WTC11 (cell line): ENCODE measurements at regions not wholly inside any gene's neighbourhood (a gene's known extent, or its start where the extent isn't known, plus 50 kb on each side); places are given as distances from the start of the nearest gene placed in this dataset.

Source experiments
- ATAC-seq: fragments of 200-7000 bp; cut with Tn5 transposase; 2 replicates; pipeline ENCODE4 v1.10.0; 2021; ENCODE audit warnings: mild to moderate bottlenecking, moderate library complexity
- CTCF ChIA-PET: fragments of 300-600 bp; sonication (Branson Sonifier 250); formaldehyde crosslinking; loops from one replicate; lab custom pipeline; 2021; ENCODE audit warnings: antibody characterized with exemption; lab: Charles Lee
- POLR2A ChIA-PET: fragments of 350-600 bp; sonication (Branson Sonifier 250); formaldehyde crosslinking; loops from one replicate; lab custom pipeline; 2021; ENCODE audit warnings: antibody characterized with exemption; lab: Charles Lee
- DNase-seq: peaks from one replicate; pipeline ENCODE4 v3.0.0; 2021; ENCODE audit warnings: low spot score
- H3K27ac Mint-ChIP-seq: 2 replicates; pipeline ENCODE4 v1.8.0; 2021; ENCODE audit warnings: mixed read lengths
- H3K27me3 Mint-ChIP-seq: 2 replicates; pipeline ENCODE4 v1.8.0; 2021; ENCODE audit warnings: low read depth, mild to moderate bottlenecking, moderate library complexity, mixed read lengths
- H3K36me3 Mint-ChIP-seq: 2 replicates; pipeline ENCODE4 v1.8.0; 2021; ENCODE audit warnings: mixed read lengths
- H3K4me1 Mint-ChIP-seq: 2 replicates; pipeline ENCODE4 v1.8.0; 2022; ENCODE audit warnings: mixed read lengths
- H3K4me3 Mint-ChIP-seq: 2 replicates; pipeline ENCODE4 v1.8.0; 2021; ENCODE audit warnings: mild to moderate bottlenecking, moderate library complexity, mixed read lengths
- H3K9me3 Mint-ChIP-seq: 2 replicates; pipeline ENCODE4 v1.8.0; 2021; ENCODE audit warnings: mixed read lengths
- CREB1 ChIP-seq: sonication (generic); formaldehyde crosslinking; IDR thresholded peaks from 2 replicates; pipeline ENCODE4 v1.8.0; 2023; ENCODE audit warnings: mild to moderate bottlenecking, missing genetic modification reagents
- ETV6 ChIP-seq: sonication (generic); formaldehyde crosslinking; IDR thresholded peaks from 2 replicates; pipeline ENCODE4 v1.8.1; 2022; ENCODE audit warnings: mild to moderate bottlenecking, missing genetic modification reagents
- IRF2 ChIP-seq: sonication (generic); formaldehyde crosslinking; IDR thresholded peaks from 2 replicates; pipeline ENCODE4 v1.8.0; 2022; ENCODE audit warnings: low read depth, missing genetic modification reagents, borderline replicate concordance
- KAT7 ChIP-seq: sonication (generic); formaldehyde crosslinking; IDR thresholded peaks from 2 replicates; pipeline ENCODE4 v1.8.1; 2023; ENCODE audit warnings: missing genetic modification reagents, mild to moderate bottlenecking, borderline replicate concordance
- MLX ChIP-seq: sonication (generic); formaldehyde crosslinking; IDR thresholded peaks from 2 replicates; pipeline ENCODE4 v1.8.1; 2023; ENCODE audit warnings: mild to moderate bottlenecking, missing genetic modification reagents, moderate library complexity
- MYBL2 ChIP-seq: sonication (generic); formaldehyde crosslinking; IDR thresholded peaks from 2 replicates; pipeline ENCODE4 v1.8.1; 2023; ENCODE audit warnings: mild to moderate bottlenecking, moderate library complexity, missing genetic modification reagents
- NFATC4 ChIP-seq: fragments of 250-450 bp; sonication (Bioruptor Pico); IDR thresholded peaks from 2 replicates; pipeline ENCODE4 v1.9.0; 2021; ENCODE audit warnings: mild to moderate bottlenecking
- NFE2L1 ChIP-seq: sonication (generic); formaldehyde crosslinking; IDR thresholded peaks from 2 replicates; pipeline ENCODE4 v1.8.1; 2023; ENCODE audit warnings: missing genetic modification reagents
- NFYB ChIP-seq: sonication (generic); formaldehyde crosslinking; conservative IDR thresholded peaks from 2 replicates; pipeline ENCODE4 v1.8.0; 2022; ENCODE audit warnings: low read depth, missing genetic modification reagents
- NR2C2 ChIP-seq: sonication (generic); formaldehyde crosslinking; IDR thresholded peaks from 2 replicates; pipeline ENCODE4 v1.8.0; 2022; ENCODE audit warnings: mild to moderate bottlenecking, missing genetic modification reagents
- NR3C1 ChIP-seq: sonication (generic); formaldehyde crosslinking; conservative IDR thresholded peaks from 2 replicates; pipeline ENCODE4 v1.8.1; 2023; ENCODE audit warnings: low read depth, mild to moderate bottlenecking, missing genetic modification reagents
- OVOL2 ChIP-seq: fragments of 250-450 bp; sonication (Bioruptor Pico); IDR thresholded peaks from 2 replicates; pipeline ENCODE4 v1.9.0; 2021; ENCODE audit warnings: mild to moderate bottlenecking, borderline replicate concordance
- PRRX2 ChIP-seq: fragments of 250-450 bp; sonication (Bioruptor Pico); IDR thresholded peaks from 2 replicates; pipeline ENCODE4 v1.8.0; 2021; ENCODE audit warnings: mild to moderate bottlenecking
- RORB ChIP-seq: fragments of 250-450 bp; sonication (Bioruptor Pico); IDR thresholded peaks from 2 replicates; pipeline ENCODE4 v1.9.0; 2021; ENCODE audit warnings: mild to moderate bottlenecking
- SMAD4 ChIP-seq: sonication (generic); formaldehyde crosslinking; IDR thresholded peaks from 2 replicates; pipeline ENCODE4 v1.8.0; 2022; ENCODE audit warnings: mild to moderate bottlenecking, missing genetic modification reagents
- SP1 ChIP-seq: sonication (generic); formaldehyde crosslinking; conservative IDR thresholded peaks from 2 replicates; pipeline ENCODE4 v1.8.1; 2022; ENCODE audit warnings: missing genetic modification reagents
- TP53 ChIP-seq: sonication (generic); formaldehyde crosslinking; IDR thresholded peaks from 2 replicates; pipeline ENCODE4 v1.8.1; 2023; ENCODE audit warnings: mild to moderate bottlenecking, missing genetic modification reagents
- ZNF121 ChIP-seq: sonication (generic); formaldehyde crosslinking; IDR thresholded peaks from 2 replicates; pipeline ENCODE4 v1.8.0; 2023; ENCODE audit warnings: missing genetic modification reagents
- ZNF232 ChIP-seq: sonication (generic); formaldehyde crosslinking; IDR thresholded peaks from 2 replicates; pipeline ENCODE4 v1.8.0; 2022; ENCODE audit warnings: mild to moderate bottlenecking, missing genetic modification reagents
- ZNF396 ChIP-seq: fragments of 250-450 bp; sonication (Bioruptor Pico); IDR thresholded peaks from 2 replicates; pipeline ENCODE4 v1.8.0; 2021; ENCODE audit warnings: mild to moderate bottlenecking, moderate library complexity, borderline replicate concordance
- ZNF416 ChIP-seq: fragments of 250-450 bp; sonication (Bioruptor Pico); IDR thresholded peaks from 2 replicates; pipeline ENCODE4 v1.9.0; 2021; ENCODE audit warnings: mild to moderate bottlenecking, inconsistent platforms
- ZNF425 ChIP-seq: fragments of 250-450 bp; sonication (Bioruptor Pico); conservative IDR thresholded peaks from 2 replicates; pipeline ENCODE4 v1.9.0; 2021; ENCODE audit warnings: mild to moderate bottlenecking
- ZNF532 ChIP-seq: fragments of 250-450 bp; sonication (Bioruptor Pico); IDR thresholded peaks from 2 replicates; pipeline ENCODE4 v1.9.0; 2021; ENCODE audit warnings: mild to moderate bottlenecking, borderline replicate concordance
- TF ChIP-seq, protein P1 (sequence below): sonication (generic); formaldehyde crosslinking; IDR thresholded peaks from 2 replicates; pipeline ENCODE4 v1.8.1; 2022; ENCODE audit warnings: missing genetic modification reagents, borderline replicate concordance
- TF ChIP-seq, protein P2 (sequence below): sonication (generic); formaldehyde crosslinking; IDR thresholded peaks from 2 replicates; pipeline ENCODE4 v1.8.0; 2022; ENCODE audit warnings: mild to moderate bottlenecking, missing genetic modification reagents
- TF ChIP-seq, protein P3 (sequence below): sonication (generic); formaldehyde crosslinking; IDR thresholded peaks from 2 replicates; pipeline ENCODE4 v1.8.0; 2023; ENCODE audit warnings: missing genetic modification reagents, mild to moderate bottlenecking, borderline replicate concordance

- Mint-ChIP-seq H3K9me3 (peaks cover 5% of the 10 kb centered on the region), H3K27ac (no peak overlapping the region), H3K4me1 (no peaks in the 10 kb centered on the region), H3K36me3 (no peaks in the 10 kb centered on the region), H3K4me3 (no peak overlapping the region), H3K27me3 (no peaks in the 10 kb centered on the region)
- DNase-seq (no peak), ATAC-seq (no peak)
- POLR2A ChIA-PET: no interaction called here
- TF ChIP-seq SP1 (CRISPR knock-in tag): no peak
- no peak for TF ChIP-seq ETV6 (CRISPR knock-in tag)
- TF ChIP-seq SMAD4: no peak
- TF ChIP-seq, protein P1, sequence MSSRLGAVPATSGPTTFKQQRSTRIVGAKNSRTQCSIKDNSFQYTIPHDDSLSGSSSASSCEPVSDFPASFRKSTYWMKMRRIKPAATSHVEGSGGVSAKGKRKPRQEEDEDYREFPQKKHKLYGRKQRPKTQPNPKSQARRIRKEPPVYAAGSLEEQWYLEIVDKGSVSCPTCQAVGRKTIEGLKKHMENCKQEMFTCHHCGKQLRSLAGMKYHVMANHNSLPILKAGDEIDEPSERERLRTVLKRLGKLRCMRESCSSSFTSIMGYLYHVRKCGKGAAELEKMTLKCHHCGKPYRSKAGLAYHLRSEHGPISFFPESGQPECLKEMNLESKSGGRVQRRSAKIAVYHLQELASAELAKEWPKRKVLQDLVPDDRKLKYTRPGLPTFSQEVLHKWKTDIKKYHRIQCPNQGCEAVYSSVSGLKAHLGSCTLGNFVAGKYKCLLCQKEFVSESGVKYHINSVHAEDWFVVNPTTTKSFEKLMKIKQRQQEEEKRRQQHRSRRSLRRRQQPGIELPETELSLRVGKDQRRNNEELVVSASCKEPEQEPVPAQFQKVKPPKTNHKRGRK (CRISPR knock-in tag): no peak
- TF ChIP-seq NFYB: no peak
- no peak for TF ChIP-seq ZNF532 (CRISPR knock-in tag)
- TF ChIP-seq ZNF396 (CRISPR knock-in tag): no peak
- TF ChIP-seq RORB (CRISPR knock-in tag): no peak
- TF ChIP-seq ZNF232 (CRISPR knock-in tag): no peak
- TF ChIP-seq, protein P2, sequence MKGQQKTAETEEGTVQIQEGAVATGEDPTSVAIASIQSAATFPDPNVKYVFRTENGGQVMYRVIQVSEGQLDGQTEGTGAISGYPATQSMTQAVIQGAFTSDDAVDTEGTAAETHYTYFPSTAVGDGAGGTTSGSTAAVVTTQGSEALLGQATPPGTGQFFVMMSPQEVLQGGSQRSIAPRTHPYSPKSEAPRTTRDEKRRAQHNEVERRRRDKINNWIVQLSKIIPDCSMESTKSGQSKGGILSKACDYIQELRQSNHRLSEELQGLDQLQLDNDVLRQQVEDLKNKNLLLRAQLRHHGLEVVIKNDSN: no peak
- no peak for TF ChIP-seq OVOL2 (CRISPR knock-in tag)
- no peak for TF ChIP-seq MLX (CRISPR knock-in tag)
- TF ChIP-seq NR3C1: no peak
- no peak for TF ChIP-seq CREB1 (CRISPR knock-in tag)
- no peak for TF ChIP-seq PRRX2 (CRISPR knock-in tag)
- TF ChIP-seq KAT7: no peak
- TF ChIP-seq ZNF416 (CRISPR knock-in tag): no peak
- CTCF ChIA-PET: no interaction called here
These were observed 531.1 kb upstream of the SLIT2 start for GRCh38 chr4:19720610-19721009.

DNA sequence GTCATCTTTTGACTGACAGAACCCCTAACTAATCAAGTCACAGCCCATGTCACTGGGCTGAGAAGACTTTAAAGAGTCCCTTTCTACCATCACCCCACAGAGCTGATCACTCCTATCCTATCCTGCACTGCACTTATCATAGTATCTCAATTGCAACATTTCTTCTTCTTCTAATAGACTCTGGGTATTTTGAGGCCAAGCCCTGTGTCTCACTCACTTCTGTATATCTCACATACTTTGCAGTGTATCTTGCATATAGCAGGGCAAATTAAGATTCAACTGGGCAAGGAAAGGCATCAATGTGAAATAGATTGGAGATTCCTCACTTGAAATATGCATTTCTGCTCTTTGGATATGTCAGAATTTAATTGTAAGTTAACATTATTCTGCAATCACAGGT is 531.5 kb upstream of the SLIT2 start:
- ChIA-PET POLR2A (no interaction called here), CTCF (no interaction called here)
- DNase-seq (no peak), ATAC-seq (no peak)
- Mint-ChIP-seq H3K36me3 (no peaks in the 10 kb centered on the region), H3K4me3 (no peak overlapping the region), H3K27ac (no peak overlapping the region), H3K9me3 (peaks cover 5% of the 10 kb centered on the region), H3K4me1 (no peaks in the 10 kb centered on the region), H3K27me3 (no peaks in the 10 kb centered on the region)
- TF ChIP-seq, protein P3, sequence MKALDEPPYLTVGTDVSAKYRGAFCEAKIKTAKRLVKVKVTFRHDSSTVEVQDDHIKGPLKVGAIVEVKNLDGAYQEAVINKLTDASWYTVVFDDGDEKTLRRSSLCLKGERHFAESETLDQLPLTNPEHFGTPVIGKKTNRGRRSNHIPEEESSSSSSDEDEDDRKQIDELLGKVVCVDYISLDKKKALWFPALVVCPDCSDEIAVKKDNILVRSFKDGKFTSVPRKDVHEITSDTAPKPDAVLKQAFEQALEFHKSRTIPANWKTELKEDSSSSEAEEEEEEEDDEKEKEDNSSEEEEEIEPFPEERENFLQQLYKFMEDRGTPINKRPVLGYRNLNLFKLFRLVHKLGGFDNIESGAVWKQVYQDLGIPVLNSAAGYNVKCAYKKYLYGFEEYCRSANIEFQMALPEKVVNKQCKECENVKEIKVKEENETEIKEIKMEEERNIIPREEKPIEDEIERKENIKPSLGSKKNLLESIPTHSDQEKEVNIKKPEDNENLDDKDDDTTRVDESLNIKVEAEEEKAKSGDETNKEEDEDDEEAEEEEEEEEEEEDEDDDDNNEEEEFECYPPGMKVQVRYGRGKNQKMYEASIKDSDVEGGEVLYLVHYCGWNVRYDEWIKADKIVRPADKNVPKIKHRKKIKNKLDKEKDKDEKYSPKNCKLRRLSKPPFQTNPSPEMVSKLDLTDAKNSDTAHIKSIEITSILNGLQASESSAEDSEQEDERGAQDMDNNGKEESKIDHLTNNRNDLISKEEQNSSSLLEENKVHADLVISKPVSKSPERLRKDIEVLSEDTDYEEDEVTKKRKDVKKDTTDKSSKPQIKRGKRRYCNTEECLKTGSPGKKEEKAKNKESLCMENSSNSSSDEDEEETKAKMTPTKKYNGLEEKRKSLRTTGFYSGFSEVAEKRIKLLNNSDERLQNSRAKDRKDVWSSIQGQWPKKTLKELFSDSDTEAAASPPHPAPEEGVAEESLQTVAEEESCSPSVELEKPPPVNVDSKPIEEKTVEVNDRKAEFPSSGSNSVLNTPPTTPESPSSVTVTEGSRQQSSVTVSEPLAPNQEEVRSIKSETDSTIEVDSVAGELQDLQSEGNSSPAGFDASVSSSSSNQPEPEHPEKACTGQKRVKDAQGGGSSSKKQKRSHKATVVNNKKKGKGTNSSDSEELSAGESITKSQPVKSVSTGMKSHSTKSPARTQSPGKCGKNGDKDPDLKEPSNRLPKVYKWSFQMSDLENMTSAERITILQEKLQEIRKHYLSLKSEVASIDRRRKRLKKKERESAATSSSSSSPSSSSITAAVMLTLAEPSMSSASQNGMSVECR (CRISPR knock-in tag): no peak
- no peak for TF ChIP-seq IRF2 (CRISPR knock-in tag)
- no peak for TF ChIP-seq MYBL2
- TF ChIP-seq NFATC4 (CRISPR knock-in tag): no peak
- TF ChIP-seq ZNF425 (CRISPR knock-in tag): no peak
- TF ChIP-seq ZNF121 (CRISPR knock-in tag): no peak
- TF ChIP-seq NR2C2 (CRISPR knock-in tag): no peak
- TF ChIP-seq NFE2L1 (CRISPR knock-in tag): no peak
- no peak for TF ChIP-seq TP53
